ENCODE measurements at regions not wholly inside any gene's neighbourhood (a gene's known extent, or its start where the extent isn't known, plus 50 kb on each side); places are given as distances from the start of the nearest gene placed in this dataset.

GRCh38 chr3:159146856-159147435, 345.1 kb downstream of the MFSD1 start:
- H2AFZ ChIP-seq (ENCODE audit: low read length): no peak overlapping the region
- no peaks in the 10 kb centered on the region for H4K20me1 ChIP-seq (ENCODE audit: insufficient read depth, low read length)
- no peak overlapping the region for H3K4me3 ChIP-seq (ENCODE audit: low read depth, low read length, poor library complexity, severe bottlenecking)
- ChIA-PET CTCF (ENCODE audit: unreplicated experiment) (no interaction called here), POLR2A (interaction anchor here (1.1 kb wide), 1 partner anchor 14 kb away, joined by 3 read pairs; no protein-coding TSS in a partner anchor)
- intact Hi-C loops (cut with micrococcal nuclease; ENCODE audit: unreplicated experiment): no loop called here
- TF ChIP-seq EZH2phosphoT487 (IDR thresholded peaks at IDR 0.05; ENCODE audit: borderline replicate concordance, low read depth, low read length) (no peak), CTCF (conservative IDR thresholded peaks at IDR 0.05; ENCODE audit: low read length) (no peak)
- H3K36me3 ChIP-seq (ENCODE audit: insufficient read depth, low read length): no peaks in the 10 kb centered on the region
- no peaks in the 10 kb centered on the region for H3K9me2 ChIP-seq (ENCODE audit: insufficient read depth, low read length)
- no TSS peak for BruUV-seq (replicated peaks)
- no peak overlapping the region for H3K27ac ChIP-seq (ENCODE audit: low read depth, low read length, poor library complexity, severe bottlenecking)
- no peak overlapping the region for H3K4me2 ChIP-seq (ENCODE audit: low read length)
- no peaks in the 10 kb centered on the region for H3K9me3 ChIP-seq (ENCODE audit: low read length)
- no peaks in the 10 kb centered on the region for H3K79me2 ChIP-seq (ENCODE audit: insufficient read depth, low read depth, low read length)
- no peaks in the 10 kb centered on the region for H3K4me1 ChIP-seq (ENCODE audit: insufficient read depth, low read length, poor library complexity, severe bottlenecking)
- DNase-seq (ENCODE audit: low spot score): no peak

GRCh38 chr3:159147813-159148212, 346.0 kb downstream of the MFSD1 start:
- no peaks in the 10 kb centered on the region for H3K36me3 ChIP-seq (ENCODE audit: insufficient read depth, low read length)
- DNase-seq (ENCODE audit: low spot score): no peak
- no peak for TF ChIP-seq CTCF (conservative IDR thresholded peaks at IDR 0.05; ENCODE audit: low read length)
- H4K20me1 ChIP-seq (ENCODE audit: insufficient read depth, low read length): no peaks in the 10 kb centered on the region
- no peak overlapping the region for H2AFZ ChIP-seq (ENCODE audit: low read length)
- POLR2A ChIA-PET: no interaction called here
- H3K27ac ChIP-seq (ENCODE audit: low read depth, low read length, poor library complexity, severe bottlenecking): no peak overlapping the region
- no peaks in the 10 kb centered on the region for H3K9me3 ChIP-seq (ENCODE audit: low read length)
- intact Hi-C loops (cut with micrococcal nuclease; ENCODE audit: unreplicated experiment): no loop called here
- H3K4me2 ChIP-seq (ENCODE audit: low read length): no peak overlapping the region
- H3K4me1 ChIP-seq (ENCODE audit: insufficient read depth, low read length, poor library complexity, severe bottlenecking): no peaks in the 10 kb centered on the region
- no peak overlapping the region for H3K4me3 ChIP-seq (ENCODE audit: low read depth, low read length, poor library complexity, severe bottlenecking)
- no TSS peak for BruUV-seq (replicated peaks)
- H3K9me2 ChIP-seq (ENCODE audit: insufficient read depth, low read length): no peaks in the 10 kb centered on the region
- CTCF ChIA-PET (ENCODE audit: unreplicated experiment): no interaction called here
- H3K79me2 ChIP-seq (ENCODE audit: insufficient read depth, low read depth, low read length): no peaks in the 10 kb centered on the region

- Histone ChIP-seq H3K4me1 (ENCODE audit: insufficient read depth, low read length, poor library complexity, severe bottlenecking) (no peaks in the 10 kb centered on the region), H3K9me2 (ENCODE audit: insufficient read depth, low read length) (no peaks in the 10 kb centered on the region), H3K27ac (ENCODE audit: low read depth, low read length, poor library complexity, severe bottlenecking) (no peak overlapping the region), H3K36me3 (ENCODE audit: insufficient read depth, low read length) (no peaks in the 10 kb centered on the region), H2AFZ (ENCODE audit: low read length) (no peak overlapping the region), H3K4me3 (ENCODE audit: low read depth, low read length, poor library complexity, severe bottlenecking) (no peak overlapping the region), H3K79me2 (ENCODE audit: insufficient read depth, low read depth, low read length) (no peaks in the 10 kb centered on the region), H3K4me2 (ENCODE audit: low read length) (no peak overlapping the region), H4K20me1 (ENCODE audit: insufficient read depth, low read length) (no peaks in the 10 kb centered on the region), H3K9me3 (ENCODE audit: low read length) (no peaks in the 10 kb centered on the region)
- CTCF ChIA-PET (ENCODE audit: unreplicated experiment): no interaction called here
- POLR2A ChIA-PET: no interaction called here
- DNase-seq (ENCODE audit: low spot score): no peak
- no TSS peak for BruUV-seq (replicated peaks)
- TF ChIP-seq EZH2phosphoT487 (IDR thresholded peaks at IDR 0.05; ENCODE audit: borderline replicate concordance, low read depth, low read length) (no peak), CTCF (conservative IDR thresholded peaks at IDR 0.05; ENCODE audit: low read length) (no peak)
- intact Hi-C loops (cut with micrococcal nuclease; ENCODE audit: unreplicated experiment): no loop called here
Observed at GRCh38 chr3:159148466-159148865, 346.6 kb downstream of the MFSD1 start.

Data from OCI-LY7 (cell line).